ENCODE measurements at regions not wholly inside any gene's neighbourhood (a gene's known extent, or its start where the extent isn't known, plus 50 kb on each side); places are given as distances from the start of the nearest gene placed in this dataset.

GRCh38 chr2:147492471-147492870 lies 352.4 kb upstream of the ACVR2A start:
- Histone ChIP-seq H3K36me3 (no peaks in the 10 kb centered on the region), H4K20me1 (no peaks in the 10 kb centered on the region), H3K9me3 (replicated peaks in 1 of 11) (peaks cover 0 to 21% (median 9%) of the 10 kb centered on the region in 11 experiments; a peak in 12 of 22 replicates), H3K9ac (no peak overlapping the region), H3K27ac (no peak overlapping the region), H3K4me3 (no peak overlapping the region), H3K4me2 (no peak overlapping the region), H3K27me3 (no peaks in the 10 kb centered on the region), H3K4me1 (peaks cover 7 to 32% (median 14%) of the 10 kb centered on the region in 10 experiments; a peak in 17 of 20 replicates)
- TF ChIP-seq Cebpa-rat (IDR thresholded peaks at IDR 0.05) = no peak

GRCh38 chr2:147491506-147491905 lies 353.3 kb upstream of the ACVR2A start:
- TF ChIP-seq Cebpa-rat (IDR thresholded peaks at IDR 0.05) = no peak
- H4K20me1 ChIP-seq = no peaks in the 10 kb centered on the region
- H3K27ac ChIP-seq = no peak overlapping the region
- peak overlapping the region in 1 of 11 experiments; percentile 46; a peak in 1 of 22 replicates for H3K4me2 ChIP-seq
- H3K9me3 ChIP-seq (replicated peaks in 1 of 11) = peaks cover 0 to 21% (median 9%) of the 10 kb centered on the region in 11 experiments; a peak in 12 of 22 replicates
- peaks cover 7 to 24% (median 14%) of the 10 kb centered on the region in 10 experiments; a peak in 17 of 20 replicates for H3K4me1 ChIP-seq
- no peak overlapping the region for H3K4me3 ChIP-seq
- H3K27me3 ChIP-seq = no peaks in the 10 kb centered on the region
- no peak overlapping the region for H3K9ac ChIP-seq
- no peaks in the 10 kb centered on the region for H3K36me3 ChIP-seq

DNA sequence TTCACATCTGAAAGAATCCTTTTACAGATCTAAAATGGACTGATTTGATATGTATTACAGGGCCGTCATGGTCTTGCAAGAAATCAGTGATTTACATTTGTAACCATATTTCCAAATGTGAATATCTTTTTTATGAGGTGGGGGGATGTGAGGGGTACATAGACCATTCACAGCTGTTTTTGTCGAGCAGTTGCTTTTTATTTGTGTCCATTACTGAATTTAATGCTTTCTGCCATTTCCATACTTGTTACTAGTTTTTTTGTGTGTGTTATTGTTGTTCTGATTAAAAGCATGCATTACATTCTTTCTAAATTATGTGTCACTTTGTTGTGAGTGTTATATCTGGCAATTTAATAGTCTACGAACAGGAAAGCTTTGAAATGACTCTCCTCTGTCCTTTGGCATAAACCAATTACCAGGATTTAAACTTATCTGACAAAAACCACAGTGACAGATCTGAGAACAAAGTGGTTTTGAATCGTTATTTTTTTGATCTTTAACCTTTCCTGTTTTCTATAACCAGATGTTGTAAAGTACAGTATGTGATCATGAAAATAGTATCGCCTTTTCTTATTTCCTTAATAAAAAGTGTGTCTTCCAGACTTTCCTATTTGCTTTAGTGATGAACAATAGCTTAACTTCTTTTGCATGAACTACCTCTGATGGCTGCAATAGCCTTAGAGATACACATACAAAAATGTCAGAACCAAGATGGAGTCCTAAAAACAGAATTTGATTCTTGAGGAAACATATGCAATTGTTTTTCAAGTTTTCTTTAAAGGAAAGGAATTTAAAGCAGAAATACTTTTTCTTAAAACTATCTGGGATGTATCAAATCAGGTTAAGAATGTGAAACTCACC lies 354.2 kb upstream of the ACVR2A start:
- no peak overlapping the region for H3K27ac ChIP-seq
- no peak overlapping the region for H3K4me3 ChIP-seq
- no peak for TF ChIP-seq Cebpa-rat (IDR thresholded peaks at IDR 0.05)
- no peaks in the 10 kb centered on the region for H3K27me3 ChIP-seq
- H3K9me3 ChIP-seq (replicated peaks in 1 of 11) = peaks cover 0 to 21% (median 9%) of the 10 kb centered on the region in 11 experiments; a peak in 12 of 22 replicates
- H4K20me1 ChIP-seq = no peaks in the 10 kb centered on the region
- no peak overlapping the region for H3K9ac ChIP-seq
- H3K4me2 ChIP-seq = peak overlapping the region in 8 of 11 experiments; percentile 2 to 46 (median 25); a peak in 11 of 22 replicates
- H3K36me3 ChIP-seq = no peaks in the 10 kb centered on the region
- peaks cover 2 to 16% (median 10%) of the 10 kb centered on the region in 10 experiments; a peak in 17 of 20 replicates for H3K4me1 ChIP-seq

DNA sequence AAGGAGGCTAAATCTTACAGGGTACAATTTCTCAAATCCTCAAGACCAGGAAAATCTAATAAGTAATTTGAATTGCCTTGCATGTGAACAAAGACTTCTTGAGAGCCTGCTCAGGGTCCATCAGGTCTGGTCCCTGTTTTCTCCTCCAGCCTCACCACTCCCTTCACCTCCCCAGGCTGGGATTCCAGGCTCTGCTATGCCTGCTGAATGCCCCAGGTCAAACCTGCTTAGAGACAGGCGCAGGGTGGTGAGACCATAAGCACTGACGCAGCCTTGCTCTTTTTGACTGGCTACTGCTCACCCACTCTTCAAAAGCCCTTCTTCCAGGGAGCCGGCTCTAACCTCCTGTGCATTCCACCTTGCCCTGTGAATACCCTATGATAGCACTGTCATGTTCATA lies 356.4 kb upstream of the ACVR2A start:
- Histone ChIP-seq H3K4me1 (peaks cover 2 to 14% (median 10%) of the 10 kb centered on the region in 10 experiments; a peak in 16 of 20 replicates), H3K36me3 (no peaks in the 10 kb centered on the region), H3K4me3 (no peak overlapping the region), H4K20me1 (no peaks in the 10 kb centered on the region), H3K9me3 (replicated peaks in 1 of 11) (peaks cover 0 to under 1% (median 0%) of the 10 kb centered on the region in 11 experiments; a peak in 2 of 22 replicates), H3K4me2 (no peak overlapping the region), H3K27ac (no peak overlapping the region), H3K27me3 (no peaks in the 10 kb centered on the region), H3K9ac (no peak overlapping the region)
- no peak for TF ChIP-seq Cebpa-rat (IDR thresholded peaks at IDR 0.05)

GRCh38 chr2:147487978-147488289 lies 356.9 kb upstream of the ACVR2A start:
- Histone ChIP-seq H3K4me2 (no peak overlapping the region), H3K4me3 (no peak overlapping the region), H3K27ac (no peak overlapping the region), H3K27me3 (no peaks in the 10 kb centered on the region), H3K9me3 (replicated peaks in 1 of 11) (no peaks in the 10 kb centered on the region; a peak in 1 of 22 replicates), H4K20me1 (no peaks in the 10 kb centered on the region), H3K9ac (no peak overlapping the region), H3K36me3 (no peaks in the 10 kb centered on the region), H3K4me1 (peaks cover 5 to 15% (median 12%) of the 10 kb centered on the region in 10 experiments; a peak in 16 of 20 replicates)
- TF ChIP-seq Cebpa-rat (IDR thresholded peaks at IDR 0.05) = no peak

DNA sequence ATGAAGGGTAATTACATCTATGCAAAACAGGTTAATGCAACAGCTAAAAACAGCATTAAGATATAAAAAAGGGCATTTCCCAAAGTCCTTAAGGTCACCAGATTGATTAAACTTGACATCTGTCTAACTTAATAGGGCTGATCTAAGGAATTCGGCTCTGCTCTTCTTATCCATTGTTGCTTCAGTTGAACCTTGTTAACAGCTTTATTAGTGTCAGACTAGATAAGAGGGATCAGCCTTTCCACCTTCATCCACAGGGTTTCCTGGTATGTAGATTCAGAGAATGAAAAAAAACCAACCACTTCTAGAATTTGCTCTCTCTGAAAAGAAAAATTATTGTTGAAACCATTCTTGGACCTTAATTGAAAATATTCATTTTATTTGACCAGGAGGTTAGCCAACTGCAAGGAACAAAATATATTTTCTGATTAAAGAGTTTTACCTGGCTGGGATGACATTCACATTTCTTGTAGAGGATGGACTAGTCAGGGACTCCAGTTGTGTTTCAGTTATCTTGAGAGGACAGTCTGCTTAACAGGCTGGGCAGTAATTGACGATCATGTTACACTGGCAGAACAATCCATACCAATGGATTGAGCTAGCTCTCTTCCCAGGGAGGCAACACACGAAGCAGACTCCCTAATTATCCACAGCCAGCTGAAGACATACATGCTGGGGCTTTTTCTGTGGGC lies 357.4 kb upstream of the ACVR2A start:
- Histone ChIP-seq H3K4me3 (no peak overlapping the region), H3K4me1 (peaks cover 5 to 20% (median 16%) of the 10 kb centered on the region in 10 experiments), H3K9me3 (replicated peaks in 1 of 11) (no peaks in the 10 kb centered on the region; a peak in 1 of 22 replicates), H3K27ac (no peak overlapping the region), H3K9ac (no peak overlapping the region), H3K4me2 (no peak overlapping the region), H3K36me3 (no peaks in the 10 kb centered on the region), H3K27me3 (no peaks in the 10 kb centered on the region), H4K20me1 (no peaks in the 10 kb centered on the region)
- no peak for TF ChIP-seq Cebpa-rat (IDR thresholded peaks at IDR 0.05)

GRCh38 chr2:147485210-147485851 lies 359.5 kb upstream of the ACVR2A start:
- Histone ChIP-seq H3K4me1 (peaks cover 3 to 34% (median 21%) of the 10 kb centered on the region in 10 experiments), H3K9ac (no peak overlapping the region), H3K27ac (no peak overlapping the region), H4K20me1 (no peaks in the 10 kb centered on the region), H3K27me3 (no peaks in the 10 kb centered on the region), H3K4me3 (no peak overlapping the region), H3K36me3 (no peaks in the 10 kb centered on the region), H3K9me3 (replicated peaks in 1 of 11) (no peaks in the 10 kb centered on the region), H3K4me2 (no peak overlapping the region)
- TF ChIP-seq Cebpa-rat (IDR thresholded peaks at IDR 0.05) = no peak

GRCh38 chr2:147483911-147484310 lies 360.9 kb upstream of the ACVR2A start:
- no peak for TF ChIP-seq Cebpa-rat (IDR thresholded peaks at IDR 0.05)
- H3K4me3 ChIP-seq = no peak overlapping the region
- H3K36me3 ChIP-seq = no peaks in the 10 kb centered on the region
- H3K4me2 ChIP-seq = peak overlapping the region in 3 of 11 experiments; percentile 64 to 81 (median 67); a peak in 5 of 22 replicates
- no peak overlapping the region for H3K27ac ChIP-seq
- H3K27me3 ChIP-seq = no peaks in the 10 kb centered on the region
- H3K9me3 ChIP-seq (replicated peaks in 1 of 11) = no peaks in the 10 kb centered on the region
- peaks cover 0 to 34% (median 18%) of the 10 kb centered on the region in 10 experiments; a peak in 17 of 20 replicates for H3K4me1 ChIP-seq
- no peaks in the 10 kb centered on the region for H4K20me1 ChIP-seq
- no peak overlapping the region for H3K9ac ChIP-seq
